ENCODE measurements at regions not wholly inside any gene's neighbourhood (a gene's known extent, or its start where the extent isn't known, plus 50 kb on each side); places are given as distances from the start of the nearest gene placed in this dataset.
A peak's percentile ranks its signal among the peaks of the same experiment; 100 is the strongest.

- intact Hi-C loops (cut with DNase I): no loop called here
- no peak overlapping the region for H3K4me3 ChIP-seq
- no peaks in the 10 kb centered on the region for H3K36me3 ChIP-seq
- no peaks in the 10 kb centered on the region for H3K4me1 ChIP-seq (ENCODE audit: insufficient read depth)
- peak in 4 of 5 donors; percentile 24 to 54 (median 32) for DNase-seq
- no peak for TF ChIP-seq POLR2A (IDR thresholded peaks at IDR 0.05)
- no peak for TF ChIP-seq CTCF (IDR thresholded peaks at IDR 0.05)
- TF ChIP-seq EP300 (IDR thresholded peaks at IDR 0.05): no peak
- no peak overlapping the region for H3K27ac ChIP-seq
- H3K9me3 ChIP-seq: no peaks in the 10 kb centered on the region
- H3K27me3 ChIP-seq: no peaks in the 10 kb centered on the region
- 25 to 37% (median 31%) methylated on average over 5 of the region's 5 CpGs for WGBS, 3 donors
Measured at GRCh38 chr5:65076251-65076869, 307.6 kb downstream of the CWC27 start.

- Histone ChIP-seq H3K36me3 (no peaks in the 10 kb centered on the region), H3K27me3 (no peaks in the 10 kb centered on the region), H3K27ac (no peak overlapping the region), H3K9me3 (no peaks in the 10 kb centered on the region), H3K4me3 (no peak overlapping the region), H3K4me1 (ENCODE audit: insufficient read depth) (no peaks in the 10 kb centered on the region)
- TF ChIP-seq CTCF (IDR thresholded peaks at IDR 0.05): no peak
- no peak for TF ChIP-seq POLR2A (IDR thresholded peaks at IDR 0.05)
- no peak for TF ChIP-seq EP300 (IDR thresholded peaks at IDR 0.05)
- intact Hi-C loops (cut with DNase I): no loop called here
- 69 to 94% (median 86%) methylated on average over 4 of the region's 4 CpGs for WGBS, 3 donors
- no peak for DNase-seq
Measured at GRCh38 chr5:65077653-65078052, 308.9 kb downstream of the CWC27 start.

- no peak overlapping the region for H3K4me3 ChIP-seq
- H3K9me3 ChIP-seq: no peaks in the 10 kb centered on the region
- no peak for DNase-seq
- intact Hi-C loops (cut with DNase I): no loop called here
- no peak for TF ChIP-seq CTCF (IDR thresholded peaks at IDR 0.05)
- no peak for TF ChIP-seq POLR2A (IDR thresholded peaks at IDR 0.05)
- H3K4me1 ChIP-seq (ENCODE audit: insufficient read depth): no peaks in the 10 kb centered on the region
- H3K27me3 ChIP-seq: no peaks in the 10 kb centered on the region
- WGBS, 3 donors: 84 to 87% (median 85%) methylated on average over 4 of the region's 4 CpGs
- no peak overlapping the region for H3K27ac ChIP-seq
- no peaks in the 10 kb centered on the region for H3K36me3 ChIP-seq
Measured at GRCh38 chr5:65078331-65078730, 309.6 kb downstream of the CWC27 start.

GRCh38 chr5:65081071-65081470, 312.3 kb downstream of the CWC27 start:
- H3K27ac ChIP-seq: no peak overlapping the region
- TF ChIP-seq EP300 (IDR thresholded peaks at IDR 0.05) (no peak), POLR2A (IDR thresholded peaks at IDR 0.05) (no peak), CTCF (IDR thresholded peaks at IDR 0.05) (no peak)
- intact Hi-C loops (cut with DNase I): no loop called here
- H3K36me3 ChIP-seq: no peaks in the 10 kb centered on the region
- H3K9me3 ChIP-seq: no peaks in the 10 kb centered on the region
- DNase-seq: no peak
- no peaks in the 10 kb centered on the region for H3K27me3 ChIP-seq
- H3K4me3 ChIP-seq: no peak overlapping the region
- H3K4me1 ChIP-seq (ENCODE audit: insufficient read depth): no peaks in the 10 kb centered on the region

All from ovary (tissue), 7 donors.